PC-9 (cell line): ENCODE measurements at regions not wholly inside any gene's neighbourhood (a gene's known extent, or its start where the extent isn't known, plus 50 kb on each side); places are given as distances from the start of the nearest gene placed in this dataset.
"Not testable (repeated sequence)": the region's sequence is repeated elsewhere in the genome, so short reads cannot be mapped to it uniquely, and the experiment has no call there.

Experiments
- BruUV-seq: library from RNA; stranded (reverse); fragments of 400-500 nt; replicated peaks from 2 replicates; lab custom pipeline; 2021; lab: Mats Ljungman, UMichigan
- CTCF ChIA-PET: fragments of 300-600 bp; sonication (Branson Sonifier 250); formaldehyde crosslinking; loops from one replicate; lab custom pipeline; 2022; ENCODE audit warnings: antibody characterized with exemption; lab: Charles Lee
- POLR2A ChIA-PET: fragments of 300-600 bp; sonication (Branson Sonifier 250); formaldehyde crosslinking; loops from one replicate; lab custom pipeline; 2022; ENCODE audit warnings: antibody characterized with exemption; ENCODE audit not compliant: unreplicated experiment; lab: Charles Lee
- DNase-seq, 2 experiments: peaks; one replicate each; pipeline versions ENCODE4 v3.0.0 to v3.0.0-alpha.2; 2015 to 2022; ENCODE audit warnings: mixed read lengths in 1 of 2
- H2AFZ ChIP-seq: fragments of 200-600 bp; sonication (generic); 2 replicates; pipeline ENCODE4 v1.8.1; 2017; ENCODE audit warnings: antibody characterized with exemption
- H3F3A ChIP-seq: fragments of 200-600 bp; sonication (generic); 2 replicates; pipeline ENCODE4 v1.8.1; 2017; ENCODE audit warnings: antibody characterized with exemption, mild to moderate bottlenecking, low read depth; ENCODE audit not compliant: insufficient read depth
- H3K27ac ChIP-seq: fragments of 200-600 bp; sonication (generic); 2 replicates; pipeline ENCODE4 v1.6.1; 2016; ENCODE audit warnings: mixed run types
- H3K27me3 ChIP-seq: fragments of 200-600 bp; sonication (generic); 2 replicates; pipeline ENCODE4 v1.6.1; 2016; ENCODE audit warnings: low read depth, mixed run types; ENCODE audit not compliant: insufficient read depth
- H3K36me3 ChIP-seq: fragments of 200-600 bp; sonication (generic); 2 replicates; pipeline ENCODE4 v1.6.1; 2016; ENCODE audit warnings: low read depth, mixed run types
- H3K4me1 ChIP-seq: fragments of 200-600 bp; sonication (generic); replicated peaks from 2 replicates; pipeline ENCODE4 v1.6.1; 2016; ENCODE audit warnings: mixed run types; ENCODE audit not compliant: insufficient read depth
- H3K4me2 ChIP-seq: fragments of 200-600 bp; sonication (generic); 2 replicates; pipeline ENCODE4 v1.6.1; 2017; ENCODE audit warnings: mixed run types
- H3K4me3 ChIP-seq: fragments of 200-600 bp; sonication (generic); 2 replicates; pipeline ENCODE4 v1.6.1; 2016; ENCODE audit warnings: mixed run types
- H3K79me2 ChIP-seq: fragments of 200-600 bp; sonication (generic); 2 replicates; pipeline ENCODE4 v1.6.1; 2017; ENCODE audit warnings: low read depth, mixed run types
- H3K9me2 ChIP-seq: fragments of 200-600 bp; sonication (generic); 2 replicates; pipeline ENCODE4 v1.8.1; 2017; ENCODE audit warnings: mild to moderate bottlenecking; ENCODE audit not compliant: insufficient read depth
- H3K9me3 ChIP-seq: fragments of 200-600 bp; sonication (generic); 2 replicates; pipeline ENCODE4 v1.8.1; 2016; ENCODE audit warnings: low read depth; ENCODE audit not compliant: insufficient read depth
- H4K20me1 ChIP-seq: fragments of 200-600 bp; sonication (generic); 2 replicates; pipeline ENCODE4 v1.8.1; 2017; ENCODE audit not compliant: insufficient read depth
- EZH2 ChIP-seq: fragments of 200-600 bp; sonication (generic); IDR thresholded peaks from 2 replicates; pipeline ENCODE4 v1.8.0; 2017; ENCODE audit warnings: antibody characterized with exemption, low read depth
- intact Hi-C: fragments of 100-400 bp; cut with micrococcal nuclease; formaldehyde crosslinking; loops from one replicate; pipeline ENCODE4 v1.10.0; 2022; ENCODE audit not compliant: unreplicated experiment
- TF ChIP-seq, protein P1 (sequence below): fragments of 200-600 bp; sonication (generic); conservative IDR thresholded peaks from 2 replicates; pipeline ENCODE4 v1.6.1; 2017; ENCODE audit warnings: mixed run types, antibody characterized with exemption, mild to moderate bottlenecking, moderate library complexity

GRCh38 chr6:85344996-85345395, 104.9 kb upstream of the NT5E start:
- H2AFZ ChIP-seq, result peak overlapping the region; percentile 69
- POLR2A ChIA-PET, result interaction anchor here (0.7 kb wide), 1 partner anchor 145 kb away, joined by 4 read pairs; no protein-coding TSS in a partner anchor
- peak; percentile 32 to 92 for DNase-seq
- H4K20me1 ChIP-seq, result no peaks in the 10 kb centered on the region
- peaks cover 6% of the 10 kb centered on the region for H3K9me3 ChIP-seq
- peaks cover 21% of the 10 kb centered on the region for H3K4me1 ChIP-seq
- 0 out of 2 replicates have a peak overlapping the region, but pooled peaks have one; percentile 10 for H3K4me3 ChIP-seq
- CTCF ChIA-PET, result interaction anchor here (0.7 kb wide), 1 partner anchor 20 kb away, joined by 4 read pairs; no protein-coding TSS in a partner anchor
- H3K27ac ChIP-seq, result peak overlapping the region; percentile 93
- no TSS peak for BruUV-seq
- H3K36me3 ChIP-seq, result no peaks in the 10 kb centered on the region
- H3F3A ChIP-seq, result peaks cover 9% of the 10 kb centered on the region; the same call in 1 of the 2 replicates
- intact Hi-C loops, result no loop called here
- no peaks in the 10 kb centered on the region for H3K9me2 ChIP-seq
- H3K4me2 ChIP-seq, result peak overlapping the region; percentile 43
- TF ChIP-seq, protein P1, sequence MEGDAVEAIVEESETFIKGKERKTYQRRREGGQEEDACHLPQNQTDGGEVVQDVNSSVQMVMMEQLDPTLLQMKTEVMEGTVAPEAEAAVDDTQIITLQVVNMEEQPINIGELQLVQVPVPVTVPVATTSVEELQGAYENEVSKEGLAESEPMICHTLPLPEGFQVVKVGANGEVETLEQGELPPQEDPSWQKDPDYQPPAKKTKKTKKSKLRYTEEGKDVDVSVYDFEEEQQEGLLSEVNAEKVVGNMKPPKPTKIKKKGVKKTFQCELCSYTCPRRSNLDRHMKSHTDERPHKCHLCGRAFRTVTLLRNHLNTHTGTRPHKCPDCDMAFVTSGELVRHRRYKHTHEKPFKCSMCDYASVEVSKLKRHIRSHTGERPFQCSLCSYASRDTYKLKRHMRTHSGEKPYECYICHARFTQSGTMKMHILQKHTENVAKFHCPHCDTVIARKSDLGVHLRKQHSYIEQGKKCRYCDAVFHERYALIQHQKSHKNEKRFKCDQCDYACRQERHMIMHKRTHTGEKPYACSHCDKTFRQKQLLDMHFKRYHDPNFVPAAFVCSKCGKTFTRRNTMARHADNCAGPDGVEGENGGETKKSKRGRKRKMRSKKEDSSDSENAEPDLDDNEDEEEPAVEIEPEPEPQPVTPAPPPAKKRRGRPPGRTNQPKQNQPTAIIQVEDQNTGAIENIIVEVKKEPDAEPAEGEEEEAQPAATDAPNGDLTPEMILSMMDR, result no peak
- no peak for TF ChIP-seq EZH2
- H3K27me3 ChIP-seq, result no peaks in the 10 kb centered on the region
- no peaks in the 10 kb centered on the region for H3K79me2 ChIP-seq

GRCh38 chr6:85343428-85343827, 106.5 kb upstream of the NT5E start:
- Histone ChIP-seq H3K4me3 (no peak overlapping the region), H3K9me2 (no peaks in the 10 kb centered on the region), H2AFZ (no peak overlapping the region), H3K27me3 (no peaks in the 10 kb centered on the region), H3K36me3 (no peaks in the 10 kb centered on the region), H3K4me1 (peaks cover 21% of the 10 kb centered on the region), H4K20me1 (no peaks in the 10 kb centered on the region), H3K79me2 (no peaks in the 10 kb centered on the region), H3K9me3 (peaks cover 6% of the 10 kb centered on the region), H3K4me2 (no peak overlapping the region), H3K27ac (no peak overlapping the region), H3F3A (peaks cover 9% of the 10 kb centered on the region; the same call in 1 of the 2 replicates)
- intact Hi-C loops, result no loop called here
- no peak for DNase-seq
- TF ChIP-seq, protein P1, result no peak
- no peak for TF ChIP-seq EZH2
- CTCF ChIA-PET, result no interaction called here
- POLR2A ChIA-PET, result no interaction called here
- no TSS peak for BruUV-seq

GRCh38 chr6:85329196-85329595, 120.7 kb upstream of the NT5E start:
- H3K4me1 ChIP-seq, result no peaks in the 10 kb centered on the region
- TF ChIP-seq EZH2, result no peak
- TF ChIP-seq, protein P1, result no peak
- H3K79me2 ChIP-seq, result no peaks in the 10 kb centered on the region
- H3K9me3 ChIP-seq, result no peaks in the 10 kb centered on the region
- H2AFZ ChIP-seq, result no peak overlapping the region
- H4K20me1 ChIP-seq, result no peaks in the 10 kb centered on the region
- no peak overlapping the region for H3K4me2 ChIP-seq
- no peaks in the 10 kb centered on the region for H3F3A ChIP-seq
- DNase-seq, result no peak
- H3K36me3 ChIP-seq, result no peaks in the 10 kb centered on the region
- no peak overlapping the region for H3K4me3 ChIP-seq
- no peaks in the 10 kb centered on the region for H3K9me2 ChIP-seq
- ChIA-PET CTCF (no interaction called here), POLR2A (no interaction called here)
- no peaks in the 10 kb centered on the region for H3K27me3 ChIP-seq
- intact Hi-C loops, result no loop called here
- no peak overlapping the region for H3K27ac ChIP-seq
- no TSS peak for BruUV-seq

DNA sequence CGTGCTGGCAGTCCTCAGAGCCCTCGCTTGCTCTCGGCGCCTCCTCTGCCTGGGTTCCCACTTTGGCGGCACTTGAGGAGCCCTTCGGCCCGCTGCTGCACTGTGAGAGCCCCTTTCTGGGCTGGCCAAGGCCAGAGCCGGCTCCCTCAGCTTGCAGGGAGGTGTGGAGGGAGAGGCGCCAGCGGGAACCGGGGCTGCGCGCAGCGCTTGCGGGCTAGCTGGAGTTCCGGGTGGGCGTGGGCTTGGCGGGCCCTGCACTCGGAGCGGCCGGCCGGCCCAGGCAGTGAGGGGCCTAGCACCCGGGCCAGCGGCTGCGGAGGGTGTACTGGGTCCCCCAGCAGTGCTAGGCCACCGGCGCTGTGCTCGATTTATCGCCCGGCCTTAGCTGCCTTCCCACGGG, 124.1 kb upstream of the NT5E start:
- H3K4me1 ChIP-seq, CTCF ChIA-PET, H3K27me3 ChIP-seq, H3K9me2 ChIP-seq, H3K9me3 ChIP-seq, intact Hi-C loops, H3K4me2 ChIP-seq, DNase-seq, H4K20me1 ChIP-seq, BruUV-seq, POLR2A ChIA-PET, H3K27ac ChIP-seq, H3K79me2 ChIP-seq, H3K36me3 ChIP-seq, H3F3A ChIP-seq, H2AFZ ChIP-seq, H3K4me3 ChIP-seq: not testable (repeated sequence)
